ENCODE measurements at regions not wholly inside any gene's neighbourhood (a gene's known extent, or its start where the extent isn't known, plus 50 kb on each side); places are given as distances from the start of the nearest gene placed in this dataset.

DNA sequence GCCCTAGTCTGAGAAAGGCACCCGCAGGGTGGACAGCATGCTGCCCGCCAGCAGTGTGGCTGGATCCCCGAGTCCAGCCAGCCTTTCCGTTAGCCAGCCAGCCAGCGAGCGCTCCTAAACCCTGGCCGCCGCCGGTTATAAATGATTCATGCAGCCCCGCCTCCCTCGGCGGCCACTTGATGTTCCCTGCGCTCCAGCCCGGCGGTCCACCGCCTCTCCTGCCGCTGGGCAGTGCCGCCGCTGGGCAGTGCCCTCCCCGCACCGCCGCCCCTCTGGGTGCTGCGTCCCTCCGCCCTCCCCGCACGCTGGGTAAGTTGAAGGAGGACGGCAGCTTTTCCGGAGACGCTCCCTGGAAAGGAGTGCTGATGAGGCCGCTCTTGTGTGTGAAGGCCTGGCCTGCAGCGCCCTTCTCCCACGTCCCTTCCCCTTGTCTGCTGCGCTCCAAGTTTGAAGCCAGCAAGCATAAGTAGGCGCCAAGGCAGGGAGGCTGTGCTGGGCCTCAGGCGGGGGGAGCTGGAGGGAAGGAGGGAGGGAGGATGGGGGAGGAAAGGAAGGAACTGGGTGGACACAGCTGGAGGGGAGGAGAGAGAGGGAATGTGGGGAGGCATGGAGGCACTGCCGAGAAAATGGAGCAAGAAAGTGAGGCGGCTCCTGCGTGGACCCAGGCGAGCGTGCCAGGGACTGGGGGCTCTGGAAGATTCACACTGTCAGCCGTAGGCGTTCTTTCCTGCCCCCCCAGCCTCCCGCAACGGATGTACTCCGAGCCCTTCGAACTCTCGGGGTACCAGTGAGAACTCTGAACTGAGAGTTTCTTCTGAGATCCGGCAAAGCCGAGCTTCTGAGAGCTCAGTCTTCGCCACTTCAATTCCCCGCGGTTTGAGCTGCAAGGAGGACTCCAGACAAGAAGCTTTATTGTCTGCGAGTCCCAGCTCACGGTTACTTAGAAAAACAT lies 131.9 kb downstream of the GLI2 start:
- TF ChIP-seq POLR2AphosphoS5 (IDR thresholded peaks at IDR 0.05) (peak in 1 of 3 donors; percentile 26), POLR2A (IDR thresholded peaks at IDR 0.05) (peak; percentile 25), EP300 (IDR thresholded peaks at IDR 0.05; ENCODE audit: low read depth) (no peak)
- TF ChIP-seq, protein P1, sequence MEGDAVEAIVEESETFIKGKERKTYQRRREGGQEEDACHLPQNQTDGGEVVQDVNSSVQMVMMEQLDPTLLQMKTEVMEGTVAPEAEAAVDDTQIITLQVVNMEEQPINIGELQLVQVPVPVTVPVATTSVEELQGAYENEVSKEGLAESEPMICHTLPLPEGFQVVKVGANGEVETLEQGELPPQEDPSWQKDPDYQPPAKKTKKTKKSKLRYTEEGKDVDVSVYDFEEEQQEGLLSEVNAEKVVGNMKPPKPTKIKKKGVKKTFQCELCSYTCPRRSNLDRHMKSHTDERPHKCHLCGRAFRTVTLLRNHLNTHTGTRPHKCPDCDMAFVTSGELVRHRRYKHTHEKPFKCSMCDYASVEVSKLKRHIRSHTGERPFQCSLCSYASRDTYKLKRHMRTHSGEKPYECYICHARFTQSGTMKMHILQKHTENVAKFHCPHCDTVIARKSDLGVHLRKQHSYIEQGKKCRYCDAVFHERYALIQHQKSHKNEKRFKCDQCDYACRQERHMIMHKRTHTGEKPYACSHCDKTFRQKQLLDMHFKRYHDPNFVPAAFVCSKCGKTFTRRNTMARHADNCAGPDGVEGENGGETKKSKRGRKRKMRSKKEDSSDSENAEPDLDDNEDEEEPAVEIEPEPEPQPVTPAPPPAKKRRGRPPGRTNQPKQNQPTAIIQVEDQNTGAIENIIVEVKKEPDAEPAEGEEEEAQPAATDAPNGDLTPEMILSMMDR (IDR thresholded peaks at IDR 0.05): no peak
